ENCODE measurements at regions not wholly inside any gene's neighbourhood (a gene's known extent, or its start where the extent isn't known, plus 50 kb on each side); places are given as distances from the start of the nearest gene placed in this dataset.

- Histone ChIP-seq H3K14ac (ENCODE audit: low read length) (no peak overlapping the region), H3K4me2 (ENCODE audit: insufficient read depth, low read length, poor library complexity, severe bottlenecking) (no peak overlapping the region), H3K23ac (ENCODE audit: low read depth, low read length, poor library complexity) (no peak overlapping the region), H3K4ac (ENCODE audit: low read length) (no peak overlapping the region), H2AFZ (ENCODE audit: low read length) (no peak overlapping the region), H3K36me3 (replicated peaks in 1 of 2; ENCODE audit: control insufficient read depth in 2 of 2, insufficient read depth in 2 of 2, low read length in 2 of 2) (no peaks in the 10 kb centered on the region), H3K9ac (ENCODE audit: low read depth, low read length, poor library complexity) (no peak overlapping the region), H3K27ac (replicated peaks; ENCODE audit: low read length) (no peak overlapping the region), H3K18ac (ENCODE audit: low read length) (no peak overlapping the region), H3K79me1 (ENCODE audit: low read depth, low read length) (no peaks in the 10 kb centered on the region), H3K9me3 (replicated peaks in 1 of 2; ENCODE audit: control insufficient read depth in 2 of 2, insufficient read depth in 1 of 2, low read depth in 1 of 2, low read length in 2 of 2) (no peaks in the 10 kb centered on the region), H2BK12ac (ENCODE audit: low read length) (no peak overlapping the region), H4K8ac (ENCODE audit: low read depth, low read length) (no peak overlapping the region), H2BK15ac (ENCODE audit: low read length) (no peak overlapping the region), H3K27me3 (ENCODE audit: control insufficient read depth in 3 of 3, insufficient read depth in 3 of 3, low read depth in 1 of 3, low read length in 3 of 3) (no peaks in the 10 kb centered on the region), H2BK120ac (ENCODE audit: low read depth, low read length) (no peak overlapping the region), H4K91ac (ENCODE audit: low read depth, low read length, poor library complexity) (no peak overlapping the region), H2AK5ac (ENCODE audit: low read depth, low read length) (no peak overlapping the region), H3K4me3 (ENCODE audit: low read length in 2 of 2) (no peak overlapping the region), H3K4me1 (ENCODE audit: control insufficient read depth in 2 of 2, insufficient read depth in 1 of 2, low read depth in 1 of 2, low read length in 2 of 2) (no peaks in the 10 kb centered on the region), H2BK5ac (ENCODE audit: low read length) (no peak overlapping the region)
- DNase-seq (ENCODE audit: low spot score), result no peak
- no CpG with 5 or more reads among the region's 3 CpGs for WGBS, 2 donors (ENCODE audit: extremely low coverage in 2 of 2, insufficient read length in 2 of 2, insufficient replicate concordance in 1 of 2)
Observed at GRCh38 chr10:124237282-124237961, 144.0 kb upstream of the CHST15 start.

DNA sequence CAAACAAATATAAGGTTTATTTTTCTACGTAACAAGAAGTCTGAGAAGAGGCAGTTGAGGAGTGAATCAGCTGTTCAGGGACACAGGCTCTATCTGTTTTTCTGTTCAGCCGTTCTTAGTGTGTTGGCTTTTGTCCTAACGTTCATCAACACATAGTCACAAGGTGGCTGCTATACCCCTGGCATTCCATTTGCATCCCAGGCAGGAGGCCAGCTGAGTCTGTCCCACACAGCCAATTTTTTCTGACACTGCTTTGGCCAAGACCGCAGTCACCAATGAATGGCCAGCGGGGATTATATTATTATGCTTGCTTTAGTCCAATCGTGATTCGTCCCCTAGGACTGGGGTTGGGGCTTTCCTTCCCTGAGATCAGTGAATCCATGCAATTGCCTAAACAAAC, 143.4 kb upstream of the CHST15 start:
- no CpG with 5 or more reads among the region's 7 CpGs for WGBS, 2 donors (ENCODE audit: extremely low coverage in 2 of 2, insufficient read length in 2 of 2, insufficient replicate concordance in 1 of 2)
- Histone ChIP-seq H2BK120ac (ENCODE audit: low read depth, low read length) (no peak overlapping the region), H3K79me1 (ENCODE audit: low read depth, low read length) (no peaks in the 10 kb centered on the region), H3K4me1 (ENCODE audit: control insufficient read depth in 2 of 2, insufficient read depth in 1 of 2, low read depth in 1 of 2, low read length in 2 of 2) (no peaks in the 10 kb centered on the region), H2BK12ac (ENCODE audit: low read length) (no peak overlapping the region), H2AK5ac (ENCODE audit: low read depth, low read length) (no peak overlapping the region), H3K9ac (ENCODE audit: low read depth, low read length, poor library complexity) (no peak overlapping the region), H3K4ac (ENCODE audit: low read length) (no peak overlapping the region), H3K14ac (ENCODE audit: low read length) (no peak overlapping the region), H4K91ac (ENCODE audit: low read depth, low read length, poor library complexity) (no peak overlapping the region), H2BK5ac (ENCODE audit: low read length) (no peak overlapping the region), H3K4me2 (ENCODE audit: insufficient read depth, low read length, poor library complexity, severe bottlenecking) (no peak overlapping the region), H3K9me3 (replicated peaks in 1 of 2; ENCODE audit: control insufficient read depth in 2 of 2, insufficient read depth in 1 of 2, low read depth in 1 of 2, low read length in 2 of 2) (no peaks in the 10 kb centered on the region), H3K18ac (ENCODE audit: low read length) (no peak overlapping the region), H2AFZ (ENCODE audit: low read length) (no peak overlapping the region), H3K27me3 (ENCODE audit: control insufficient read depth in 3 of 3, insufficient read depth in 3 of 3, low read depth in 1 of 3, low read length in 3 of 3) (no peaks in the 10 kb centered on the region), H3K4me3 (ENCODE audit: low read length in 2 of 2) (no peak overlapping the region), H3K36me3 (replicated peaks in 1 of 2; ENCODE audit: control insufficient read depth in 2 of 2, insufficient read depth in 2 of 2, low read length in 2 of 2) (no peaks in the 10 kb centered on the region), H3K23ac (ENCODE audit: low read depth, low read length, poor library complexity) (no peak overlapping the region), H2BK15ac (ENCODE audit: low read length) (no peak overlapping the region), H3K27ac (replicated peaks; ENCODE audit: low read length) (no peak overlapping the region), H4K8ac (ENCODE audit: low read depth, low read length) (no peak overlapping the region)
- no peak for DNase-seq (ENCODE audit: low spot score)

DNA sequence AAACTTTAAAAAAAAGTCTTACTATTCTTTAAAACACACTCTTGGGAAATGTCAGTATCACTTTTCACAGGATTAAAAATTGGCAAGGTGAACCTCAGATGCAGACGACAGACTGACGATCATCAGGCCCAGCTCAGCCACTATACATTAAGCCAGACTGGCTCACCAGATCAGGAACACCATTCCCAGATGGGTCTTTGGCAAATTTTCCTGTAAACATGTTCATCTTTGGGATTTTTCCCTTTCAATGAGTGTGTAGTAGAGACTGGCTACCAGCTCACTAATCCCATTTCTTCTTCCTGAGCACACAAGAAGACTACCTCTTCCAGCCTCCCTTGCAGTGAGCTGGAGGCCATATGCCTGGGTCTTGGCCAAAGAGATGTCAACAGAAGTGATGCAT, 142.7 kb upstream of the CHST15 start:
- DNase-seq (ENCODE audit: low spot score), result no peak
- Histone ChIP-seq H3K4ac (ENCODE audit: low read length) (no peak overlapping the region), H3K14ac (ENCODE audit: low read length) (no peak overlapping the region), H4K8ac (ENCODE audit: low read depth, low read length) (no peak overlapping the region), H2AFZ (ENCODE audit: low read length) (no peak overlapping the region), H2BK15ac (ENCODE audit: low read length) (no peak overlapping the region), H4K91ac (ENCODE audit: low read depth, low read length, poor library complexity) (no peak overlapping the region), H3K4me3 (ENCODE audit: low read length in 2 of 2) (no peak overlapping the region), H3K36me3 (replicated peaks in 1 of 2; ENCODE audit: control insufficient read depth in 2 of 2, insufficient read depth in 2 of 2, low read length in 2 of 2) (no peaks in the 10 kb centered on the region), H3K9ac (ENCODE audit: low read depth, low read length, poor library complexity) (no peak overlapping the region), H3K18ac (ENCODE audit: low read length) (no peak overlapping the region), H3K27me3 (ENCODE audit: control insufficient read depth in 3 of 3, insufficient read depth in 3 of 3, low read depth in 1 of 3, low read length in 3 of 3) (no peaks in the 10 kb centered on the region), H3K4me1 (ENCODE audit: control insufficient read depth in 2 of 2, insufficient read depth in 1 of 2, low read depth in 1 of 2, low read length in 2 of 2) (no peaks in the 10 kb centered on the region), H2BK5ac (ENCODE audit: low read length) (no peak overlapping the region), H3K23ac (ENCODE audit: low read depth, low read length, poor library complexity) (no peak overlapping the region), H2BK120ac (ENCODE audit: low read depth, low read length) (no peak overlapping the region), H2AK5ac (ENCODE audit: low read depth, low read length) (no peak overlapping the region), H3K27ac (replicated peaks; ENCODE audit: low read length) (no peak overlapping the region), H3K79me1 (ENCODE audit: low read depth, low read length) (no peaks in the 10 kb centered on the region), H3K9me3 (replicated peaks in 1 of 2; ENCODE audit: control insufficient read depth in 2 of 2, insufficient read depth in 1 of 2, low read depth in 1 of 2, low read length in 2 of 2) (peaks cover 0 to 2% of the 10 kb centered on the region in 2 donors), H2BK12ac (ENCODE audit: low read length) (no peak overlapping the region), H3K4me2 (ENCODE audit: insufficient read depth, low read length, poor library complexity, severe bottlenecking) (no peak overlapping the region)
- no CpG with 5 or more reads among the region's 2 CpGs for WGBS, 2 donors (ENCODE audit: extremely low coverage in 2 of 2, insufficient read length in 2 of 2, insufficient replicate concordance in 1 of 2)

GRCh38 chr10:124235232-124235631, 141.8 kb upstream of the CHST15 start:
- DNase-seq (ENCODE audit: low spot score), result no peak
- no peaks in the 10 kb centered on the region for H3K4me1 ChIP-seq (ENCODE audit: control insufficient read depth in 2 of 2, insufficient read depth in 1 of 2, low read depth in 1 of 2, low read length in 2 of 2)
- no peak overlapping the region for H3K4me2 ChIP-seq (ENCODE audit: insufficient read depth, low read length, poor library complexity, severe bottlenecking)
- H3K23ac ChIP-seq (ENCODE audit: low read depth, low read length, poor library complexity), result no peak overlapping the region
- no peak overlapping the region for H2BK12ac ChIP-seq (ENCODE audit: low read length)
- no peak overlapping the region for H2BK120ac ChIP-seq (ENCODE audit: low read depth, low read length)
- no peak overlapping the region for H2BK5ac ChIP-seq (ENCODE audit: low read length)
- H3K27ac ChIP-seq (replicated peaks; ENCODE audit: low read length), result no peak overlapping the region
- peaks cover 0 to 6% of the 10 kb centered on the region in 2 donors for H3K9me3 ChIP-seq (replicated peaks in 1 of 2; ENCODE audit: control insufficient read depth in 2 of 2, insufficient read depth in 1 of 2, low read depth in 1 of 2, low read length in 2 of 2)
- H3K4me3 ChIP-seq (ENCODE audit: low read length in 2 of 2), result no peak overlapping the region
- H3K9ac ChIP-seq (ENCODE audit: low read depth, low read length, poor library complexity), result no peak overlapping the region
- H2AFZ ChIP-seq (ENCODE audit: low read length), result no peak overlapping the region
- H2AK5ac ChIP-seq (ENCODE audit: low read depth, low read length), result no peak overlapping the region
- H4K8ac ChIP-seq (ENCODE audit: low read depth, low read length), result no peak overlapping the region
- no CpG with 5 or more reads among the region's 5 CpGs for WGBS, 2 donors (ENCODE audit: extremely low coverage in 2 of 2, insufficient read length in 2 of 2, insufficient replicate concordance in 1 of 2)
- no peak overlapping the region for H3K4ac ChIP-seq (ENCODE audit: low read length)
- no peaks in the 10 kb centered on the region for H3K36me3 ChIP-seq (replicated peaks in 1 of 2; ENCODE audit: control insufficient read depth in 2 of 2, insufficient read depth in 2 of 2, low read length in 2 of 2)
- no peak overlapping the region for H3K18ac ChIP-seq (ENCODE audit: low read length)
- H3K27me3 ChIP-seq (ENCODE audit: control insufficient read depth in 3 of 3, insufficient read depth in 3 of 3, low read depth in 1 of 3, low read length in 3 of 3), result no peaks in the 10 kb centered on the region
- H3K79me1 ChIP-seq (ENCODE audit: low read depth, low read length), result no peaks in the 10 kb centered on the region
- H4K91ac ChIP-seq (ENCODE audit: low read depth, low read length, poor library complexity), result no peak overlapping the region
- H2BK15ac ChIP-seq (ENCODE audit: low read length), result no peak overlapping the region
- H3K14ac ChIP-seq (ENCODE audit: low read length), result no peak overlapping the region

Measured in neuronal stem cell (in vitro differentiated cells).